Colonic mucosa (tissue), 4 donors: ENCODE measurements at regions not wholly inside any gene's neighbourhood (a gene's known extent, or its start where the extent isn't known, plus 50 kb on each side); places are given as distances from the start of the nearest gene placed in this dataset.

Experiments
- DNase-seq: peaks from one replicate; pipeline ENCODE4 v3.0.0-alpha.2; 2020
- H3K27ac ChIP-seq: fragments of 200-600 bp; one replicate; pipeline ENCODE4 v1.8.0; 2021
- H3K27me3 ChIP-seq: fragments of 200-600 bp; one replicate; pipeline ENCODE4 v1.8.0; 2021
- H3K36me3 ChIP-seq: fragments of 200-600 bp; one replicate; pipeline ENCODE4 v1.8.0; 2021
- H3K4me1 ChIP-seq: fragments of 200-600 bp; one replicate; pipeline ENCODE4 v1.8.0; 2021; ENCODE audit warnings: mild to moderate bottlenecking
- H3K4me3 ChIP-seq: fragments of 200-600 bp; one replicate; pipeline ENCODE4 v1.8.0; 2021
- H3K9ac ChIP-seq, 2 donors: one replicate each; pipeline ENCODE4 v1.7.0; 2013; ENCODE audit warnings: control low read depth in 2 of 2, low read depth in 2 of 2, low read length in 2 of 2
- H3K9me3 ChIP-seq: fragments of 200-600 bp; one replicate; pipeline ENCODE4 v1.8.0; 2021
- intact Hi-C: fragments of 100-400 bp; cut with DNase I; formaldehyde crosslinking; loops from one replicate; pipeline ENCODE4 v1.14.1; 2022
- TF ChIP-seq, protein P1 (sequence below): fragments of 200-600 bp; IDR thresholded peaks from one replicate; pipeline ENCODE4 v1.8.0; 2022; ENCODE audit warnings: antibody characterized with exemption, mild to moderate bottlenecking
- donor health status: healthy.
- donor health status: DM: no; HTN: no; CAD: no.
- donor health status: DM: no; HTN: no; CAD: no.

DNA sequence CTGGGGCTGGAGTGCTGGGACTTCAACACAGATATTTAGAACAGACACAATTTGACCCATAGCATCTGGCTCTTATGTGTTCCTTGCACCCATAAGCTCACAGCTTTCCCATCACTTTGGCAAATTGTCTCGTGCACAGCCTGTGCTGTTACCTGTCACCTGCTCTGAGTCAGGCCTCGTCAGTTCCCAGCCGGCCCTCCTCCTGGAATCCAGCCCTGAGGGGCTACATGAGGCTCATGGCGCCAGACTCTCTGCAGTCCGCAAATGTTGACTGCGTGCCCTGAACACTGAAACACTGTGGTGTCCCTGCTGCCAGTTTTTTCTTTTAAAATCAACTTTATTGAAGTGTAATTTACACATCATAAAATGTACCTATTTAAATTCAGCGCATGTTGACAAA is 65.4 kb upstream of the BZW1 start:
- H3K27ac ChIP-seq, result no peak overlapping the region
- no peaks in the 10 kb centered on the region for H3K27me3 ChIP-seq
- TF ChIP-seq, protein P1, sequence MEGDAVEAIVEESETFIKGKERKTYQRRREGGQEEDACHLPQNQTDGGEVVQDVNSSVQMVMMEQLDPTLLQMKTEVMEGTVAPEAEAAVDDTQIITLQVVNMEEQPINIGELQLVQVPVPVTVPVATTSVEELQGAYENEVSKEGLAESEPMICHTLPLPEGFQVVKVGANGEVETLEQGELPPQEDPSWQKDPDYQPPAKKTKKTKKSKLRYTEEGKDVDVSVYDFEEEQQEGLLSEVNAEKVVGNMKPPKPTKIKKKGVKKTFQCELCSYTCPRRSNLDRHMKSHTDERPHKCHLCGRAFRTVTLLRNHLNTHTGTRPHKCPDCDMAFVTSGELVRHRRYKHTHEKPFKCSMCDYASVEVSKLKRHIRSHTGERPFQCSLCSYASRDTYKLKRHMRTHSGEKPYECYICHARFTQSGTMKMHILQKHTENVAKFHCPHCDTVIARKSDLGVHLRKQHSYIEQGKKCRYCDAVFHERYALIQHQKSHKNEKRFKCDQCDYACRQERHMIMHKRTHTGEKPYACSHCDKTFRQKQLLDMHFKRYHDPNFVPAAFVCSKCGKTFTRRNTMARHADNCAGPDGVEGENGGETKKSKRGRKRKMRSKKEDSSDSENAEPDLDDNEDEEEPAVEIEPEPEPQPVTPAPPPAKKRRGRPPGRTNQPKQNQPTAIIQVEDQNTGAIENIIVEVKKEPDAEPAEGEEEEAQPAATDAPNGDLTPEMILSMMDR, result no peak
- H3K4me1 ChIP-seq, result peaks cover 6% of the 10 kb centered on the region
- no peaks in the 10 kb centered on the region for H3K36me3 ChIP-seq
- H3K4me3 ChIP-seq, result no peak overlapping the region
- H3K9ac ChIP-seq, result no peak overlapping the region
- intact Hi-C loops, result no loop called here
- no peaks in the 10 kb centered on the region for H3K9me3 ChIP-seq
- DNase-seq, result no peak

GRCh38 chr2:200747668-200748618 is 63.8 kb upstream of the BZW1 start:
- peak; percentile 43 for DNase-seq
- Histone ChIP-seq H3K9ac (peak overlapping the region in 1 of 2 donors; percentile 9), H3K27me3 (no peaks in the 10 kb centered on the region), H3K36me3 (no peaks in the 10 kb centered on the region), H3K4me1 (peaks cover 6% of the 10 kb centered on the region), H3K9me3 (no peaks in the 10 kb centered on the region), H3K4me3 (no peak overlapping the region), H3K27ac (no peak overlapping the region)
- intact Hi-C loops, result no loop called here
- TF ChIP-seq, protein P1, result no peak

DNA sequence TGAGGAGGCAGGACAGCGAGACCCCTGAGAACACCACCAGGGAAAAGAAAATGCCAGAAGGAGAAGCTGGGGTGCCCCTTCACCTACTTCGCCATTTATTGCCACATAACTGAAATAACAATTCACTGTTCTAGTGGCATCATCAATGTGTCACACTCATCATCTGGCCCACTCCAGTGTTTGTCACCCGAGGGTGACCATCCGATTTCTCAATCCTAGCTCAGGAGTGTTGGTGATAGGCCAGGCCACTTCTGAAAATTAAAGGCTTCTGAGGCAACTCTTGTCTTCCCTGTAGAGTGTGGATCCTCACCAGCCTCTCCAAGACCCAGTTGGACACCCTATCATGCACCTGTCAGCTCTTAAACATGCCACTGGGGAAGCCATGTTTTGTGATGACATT is 62.9 kb upstream of the BZW1 start:
- no peaks in the 10 kb centered on the region for H3K27me3 ChIP-seq
- no peak overlapping the region for H3K27ac ChIP-seq
- TF ChIP-seq, protein P1, result no peak
- intact Hi-C loops, result no loop called here
- H3K36me3 ChIP-seq, result no peaks in the 10 kb centered on the region
- peaks cover 6% of the 10 kb centered on the region for H3K4me1 ChIP-seq
- H3K9me3 ChIP-seq, result no peaks in the 10 kb centered on the region
- no peak overlapping the region for H3K4me3 ChIP-seq
- DNase-seq, result no peak
- no peak overlapping the region for H3K9ac ChIP-seq

DNA sequence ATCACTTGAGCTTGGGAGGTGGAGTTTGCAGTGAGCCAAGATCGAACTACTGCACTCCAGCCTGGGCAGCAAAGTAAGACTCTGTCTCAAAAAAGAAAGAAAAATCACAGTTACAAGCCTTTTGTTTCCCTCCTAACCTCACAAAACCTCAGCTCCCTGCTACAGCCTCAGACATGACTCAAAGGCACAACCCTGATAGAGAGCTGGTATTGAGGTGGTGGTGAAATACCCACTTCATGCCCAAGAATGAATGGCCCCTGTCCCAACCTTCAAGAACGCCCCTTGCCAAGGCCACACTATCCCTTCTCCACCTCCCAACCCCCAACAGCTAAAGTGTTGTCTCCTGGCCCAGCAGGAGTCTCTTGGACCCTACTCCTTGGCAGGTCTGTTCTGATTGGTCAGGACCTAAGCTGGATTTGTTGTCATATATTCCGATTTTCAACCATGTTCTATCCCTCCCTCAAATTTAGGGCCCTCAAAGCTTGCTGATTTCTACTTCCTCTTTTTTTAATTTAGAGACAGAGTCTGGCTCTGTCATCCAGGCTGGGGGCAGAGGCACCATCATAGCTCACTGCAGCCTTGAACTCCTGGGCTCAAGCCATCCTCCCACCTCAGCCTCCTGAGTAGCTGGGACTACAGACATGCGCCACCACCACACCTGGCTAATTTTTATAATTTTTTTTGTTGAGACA is 61.9 kb upstream of the BZW1 start:
- Histone ChIP-seq H3K9me3 (no peaks in the 10 kb centered on the region), H3K4me3 (no peak overlapping the region), H3K36me3 (no peaks in the 10 kb centered on the region), H3K27me3 (no peaks in the 10 kb centered on the region), H3K9ac (no peak overlapping the region), H3K27ac (no peak overlapping the region), H3K4me1 (peaks cover 6% of the 10 kb centered on the region)
- DNase-seq, result no peak
- TF ChIP-seq, protein P1, result no peak
- intact Hi-C loops, result no loop called here

DNA sequence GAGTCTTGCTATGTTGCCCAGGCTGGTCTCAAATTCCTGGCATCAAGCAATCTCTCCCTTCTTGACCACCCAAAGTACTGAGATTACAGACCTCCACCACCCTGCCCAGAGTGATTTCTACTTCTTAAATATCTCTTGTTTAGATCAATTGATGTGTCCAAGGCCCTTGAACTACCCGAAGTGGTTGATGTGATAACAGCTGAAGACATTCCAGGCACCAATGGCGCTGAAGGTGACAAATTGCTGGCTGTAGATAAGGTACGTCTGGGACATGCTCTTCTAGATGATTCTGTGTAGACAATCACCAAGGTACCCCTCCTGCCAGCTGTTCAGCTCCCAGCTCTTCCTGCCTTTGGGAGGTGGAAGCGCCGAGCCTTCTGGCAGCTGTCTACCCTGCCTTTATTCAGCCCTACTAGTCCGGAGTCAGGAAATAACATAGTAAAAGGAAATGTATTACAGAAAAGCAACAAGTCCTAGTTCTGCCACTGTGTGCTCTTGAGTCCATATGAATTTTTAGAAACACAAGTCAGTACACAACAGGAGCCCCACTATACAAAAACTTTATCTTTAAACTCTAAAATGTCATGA is 61.3 kb upstream of the BZW1 start:
- peaks cover 6% of the 10 kb centered on the region for H3K4me1 ChIP-seq
- H3K36me3 ChIP-seq, result no peaks in the 10 kb centered on the region
- H3K4me3 ChIP-seq, result no peak overlapping the region

More for the DNA sequence above, 61.3 kb upstream of the BZW1 start:
- Histone ChIP-seq H3K27ac (no peak overlapping the region), H3K9me3 (no peaks in the 10 kb centered on the region), H3K27me3 (no peaks in the 10 kb centered on the region), H3K9ac (no peak overlapping the region)
- DNase-seq, result no peak
- TF ChIP-seq, protein P1, result no peak
- intact Hi-C loops, result no loop called here
